ENCODE measurements at regions not wholly inside any gene's neighbourhood (a gene's known extent, or its start where the extent isn't known, plus 50 kb on each side); places are given as distances from the start of the nearest gene placed in this dataset.

- no peak for DNase-seq
These were observed 109.0 kb upstream of the TBL1XR1 start for GRCh38 chr3:177306252-177306651.

- DNase-seq: no peak
These were observed 110.1 kb upstream of the TBL1XR1 start for GRCh38 chr3:177307391-177307790.

GRCh38 chr3:177307826-177308225, 110.5 kb upstream of the TBL1XR1 start:
- DNase-seq: no peak

- no peak for DNase-seq
These were observed 111.0 kb upstream of the TBL1XR1 start for GRCh38 chr3:177308286-177308685.

- DNase-seq: no peak
These were observed 111.6 kb upstream of the TBL1XR1 start for GRCh38 chr3:177308911-177309310.

- no peak for DNase-seq
These were observed 115.2 kb upstream of the TBL1XR1 start for GRCh38 chr3:177312491-177312890.

- DNase-seq: no peak
These were observed 117.6 kb upstream of the TBL1XR1 start for GRCh38 chr3:177314897-177315296.

- DNase-seq: no peak
These were observed 120.0 kb upstream of the TBL1XR1 start for GRCh38 chr3:177317247-177317646.

GRCh38 chr3:177318559-177318958, 121.3 kb upstream of the TBL1XR1 start:
- no peak for DNase-seq

- no peak for DNase-seq
These were observed 123.5 kb upstream of the TBL1XR1 start for GRCh38 chr3:177320765-177321247.

GRCh38 chr3:177321819-177322218, 124.5 kb upstream of the TBL1XR1 start:
- DNase-seq: no peak

GRCh38 chr3:177322881-177323280, 125.6 kb upstream of the TBL1XR1 start:
- DNase-seq: no peak

GRCh38 chr3:177329854-177330253, 132.6 kb upstream of the TBL1XR1 start:
- no peak for DNase-seq

- no peak for DNase-seq
These were observed 133.5 kb upstream of the TBL1XR1 start for GRCh38 chr3:177330779-177331178.

- DNase-seq: no peak
These were observed 134.0 kb upstream of the TBL1XR1 start for GRCh38 chr3:177331203-177331835.

GRCh38 chr3:177332955-177333354, 135.7 kb upstream of the TBL1XR1 start:
- no peak for DNase-seq

GRCh38 chr3:177333533-177334520, 136.5 kb upstream of the TBL1XR1 start:
- no peak for DNase-seq

- DNase-seq: no peak
These were observed 137.5 kb upstream of the TBL1XR1 start for GRCh38 chr3:177334803-177335202.

- no peak for DNase-seq
These were observed 138.4 kb upstream of the TBL1XR1 start for GRCh38 chr3:177335728-177336127.

GRCh38 chr3:177336873-177337450, 139.7 kb upstream of the TBL1XR1 start:
- DNase-seq: no peak

GRCh38 chr3:177337541-177338331, 140.5 kb upstream of the TBL1XR1 start:
- DNase-seq: no peak

- DNase-seq: peak; percentile 92
These were observed 141.5 kb upstream of the TBL1XR1 start for GRCh38 chr3:177338697-177339219.

All from SIG-M5 (cell line).